ENCODE measurements at regions not wholly inside any gene's neighbourhood (a gene's known extent, or its start where the extent isn't known, plus 50 kb on each side); places are given as distances from the start of the nearest gene placed in this dataset.

DNA sequence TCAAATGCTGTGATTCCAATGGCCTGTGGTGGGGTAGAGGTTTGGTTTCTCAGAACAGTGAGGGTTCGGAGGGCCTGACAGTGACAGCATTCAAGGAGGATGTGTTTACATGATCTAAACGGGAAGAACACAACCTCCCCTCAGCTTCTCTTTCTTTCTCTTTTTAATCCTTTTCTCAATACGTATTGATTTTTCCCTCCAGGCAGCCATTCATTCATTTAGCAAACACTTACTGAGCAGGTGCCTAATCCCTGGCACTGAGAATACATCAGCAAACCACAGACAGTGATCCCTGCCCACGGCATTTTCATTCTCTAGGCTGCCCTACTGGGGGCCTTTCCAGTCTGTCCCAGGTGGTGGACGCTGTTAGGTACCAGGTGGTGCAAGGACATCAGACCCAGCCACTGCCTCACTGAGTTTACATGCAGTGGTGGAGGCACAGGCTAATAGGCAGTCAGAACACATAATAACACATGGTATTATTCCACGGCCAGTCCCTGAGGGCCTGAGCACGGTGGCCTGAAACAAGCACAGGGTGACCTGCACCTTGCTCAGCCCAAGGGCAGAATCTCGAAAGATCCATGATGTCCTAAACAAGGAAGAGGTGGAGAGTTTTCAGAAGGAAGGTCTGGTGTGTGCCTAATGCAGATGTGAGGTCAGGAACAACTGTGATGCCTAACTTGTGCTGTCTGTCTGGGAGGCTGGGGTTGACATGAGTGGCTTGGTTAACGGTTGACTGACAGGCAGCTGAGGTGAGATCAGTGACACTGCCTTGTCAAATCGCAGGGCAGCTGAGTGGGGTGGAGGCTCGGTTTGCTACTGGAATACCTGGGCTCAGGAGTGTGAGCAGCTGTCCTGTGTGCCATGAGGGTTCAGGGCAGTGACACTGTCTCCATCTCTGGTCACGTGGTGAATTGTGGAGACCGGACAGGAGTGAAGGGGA lies 785.5 kb upstream of the HS6ST1 start:
- DNase-seq (ENCODE audit: low read depth, low spot score) (no peak), FAIRE-seq (no peak)
- Histone ChIP-seq H3K4me3 (replicated peaks in 1 of 3; ENCODE audit: insufficient read depth in 1 of 3, low read depth in 1 of 3, low read length in 3 of 3) (no peak overlapping the region), H3K27ac (ENCODE audit: insufficient read depth, low read depth, low read length) (no peak overlapping the region), H3K9me1 (replicated peaks; ENCODE audit: control insufficient read depth, extremely low read depth, insufficient read depth, low read length) (no peaks in the 10 kb centered on the region), H3K9me3 (replicated peaks; ENCODE audit: control insufficient read depth, insufficient read depth, low read length) (peaks cover 5% of the 10 kb centered on the region), H3K4me2 (ENCODE audit: insufficient read depth, low read length) (no peak overlapping the region), H3K79me2 (ENCODE audit: control insufficient read depth, insufficient read depth, low read length) (no peaks in the 10 kb centered on the region), H3K9ac (replicated peaks; ENCODE audit: extremely low read depth, insufficient read depth, low read length) (no peak overlapping the region), H3K4me1 (ENCODE audit: control insufficient read depth, extremely low read depth, insufficient read depth, low read length) (no peaks in the 10 kb centered on the region), H3K36me3 (ENCODE audit: control insufficient read depth in 2 of 2, extremely low read depth in 1 of 2, insufficient read depth in 2 of 2, low read length in 2 of 2) (no peaks in the 10 kb centered on the region), H3K27me3 (ENCODE audit: control insufficient read depth in 2 of 2, insufficient read depth in 2 of 2, low read length in 2 of 2) (no peaks in the 10 kb centered on the region), H4K20me1 (replicated peaks; ENCODE audit: control insufficient read depth, extremely low read depth, insufficient read depth, low read length) (no peaks in the 10 kb centered on the region), H2AFZ (ENCODE audit: low read depth, low read length) (no peak overlapping the region)
- dilution Hi-C loops (cut with MboI; ENCODE audit: extremely low pct_ligation_motif_present, low sequenced_read_pairs) (no loop called here), intact Hi-C loops (cut with micrococcal nuclease) (no loop called here)
- TF ChIP-seq POLR2AphosphoS5 (IDR thresholded peaks at IDR 0.05; ENCODE audit: insufficient read depth, low read depth, low read length) (no peak), GATA2 (IDR thresholded peaks at IDR 0.05; ENCODE audit: insufficient read depth, insufficient read length, low read depth, low read length) (no peak), EZH2 (IDR thresholded peaks at IDR 0.05; ENCODE audit: borderline replicate concordance, low read depth, low read length, severe bottlenecking) (no peak), CTCF (IDR thresholded peaks at IDR 0.05; ENCODE audit: extremely low read depth in 1 of 2, insufficient read depth in 1 of 2, low read depth in 1 of 2, low read length in 2 of 2) (no peak), MYC (IDR thresholded peaks at IDR 0.05; ENCODE audit: low read depth, low read length) (no peak), POLR2A (IDR thresholded peaks at IDR 0.05; ENCODE audit: low read depth, low read length) (no peak), JUN (IDR thresholded peaks at IDR 0.05; ENCODE audit: borderline replicate concordance, insufficient read depth, insufficient read length, low read depth) (no peak), FOS (IDR thresholded peaks at IDR 0.05; ENCODE audit: borderline replicate concordance, insufficient read depth, low read length) (no peak)
- TF ChIP-seq, protein P1, sequence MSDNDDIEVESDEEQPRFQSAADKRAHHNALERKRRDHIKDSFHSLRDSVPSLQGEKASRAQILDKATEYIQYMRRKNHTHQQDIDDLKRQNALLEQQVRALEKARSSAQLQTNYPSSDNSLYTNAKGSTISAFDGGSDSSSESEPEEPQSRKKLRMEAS (IDR thresholded peaks at IDR 0.05; ENCODE audit: insufficient read depth, insufficient read length) = no peak
- ChIA-PET CTCF (no interaction called here), POLR2A (no interaction called here)
- no TSS peak for BruUV-seq (replicated peaks)
